ACC112 (cell line): ENCODE measurements at regions not wholly inside any gene's neighbourhood (a gene's known extent, or its start where the extent isn't known, plus 50 kb on each side); places are given as distances from the start of the nearest gene placed in this dataset.

Experiments
- H2AFZ ChIP-seq: fragments of 200-600 bp; sonication (generic); one replicate; pipeline ENCODE4 v1.6.0; 2017; ENCODE audit warnings: antibody characterized with exemption, low read length; ENCODE audit not compliant: unreplicated experiment
- H3K27ac ChIP-seq: fragments of 200-600 bp; sonication (generic); 2 replicates; pipeline ENCODE4 v1.5.1; 2014; ENCODE audit warnings: low read depth, mild to moderate bottlenecking, antibody characterized with exemption, low read length, moderate library complexity
- H3K27me3 ChIP-seq: fragments of 200-600 bp; sonication (generic); 2 replicates; pipeline ENCODE4 v1.6.1; 2014; ENCODE audit warnings: mild to moderate bottlenecking, antibody characterized with exemption, low read length, moderate library complexity, mixed read lengths; ENCODE audit not compliant: insufficient read depth
- H3K36me3 ChIP-seq: fragments of 200-600 bp; sonication (generic); 2 replicates; pipeline ENCODE4 v1.6.1; 2016; ENCODE audit warnings: mild to moderate bottlenecking, antibody characterized with exemption, low read length, moderate library complexity, mixed read lengths; ENCODE audit not compliant: insufficient read depth
- H3K4me1 ChIP-seq: fragments of 200-600 bp; sonication (generic); one replicate; pipeline ENCODE4 v1.6.1; 2016; ENCODE audit warnings: low read length, mixed read lengths; ENCODE audit not compliant: insufficient read depth, unreplicated experiment, control insufficient read depth
- H3K4me3 ChIP-seq: fragments of 200-600 bp; sonication (generic); 2 replicates; pipeline ENCODE4 v1.5.1; 2014; ENCODE audit warnings: mild to moderate bottlenecking, low read depth, low read length
- H3K79me2 ChIP-seq: fragments of 200-600 bp; sonication (generic); one replicate; pipeline ENCODE4 v1.6.0; 2016; ENCODE audit warnings: low read length; ENCODE audit not compliant: control insufficient read depth, unreplicated experiment, insufficient read depth

GRCh38 chr1:168391851-168392681 lies 111.4 kb downstream of the TBX19 start:
- no peak overlapping the region for H3K27ac ChIP-seq
- peaks cover 64% of the 10 kb centered on the region for H3K27me3 ChIP-seq
- H3K79me2 ChIP-seq = no peaks in the 10 kb centered on the region
- H3K4me3 ChIP-seq = no peak overlapping the region
- no peak overlapping the region for H2AFZ ChIP-seq
- H3K4me1 ChIP-seq = no peaks in the 10 kb centered on the region
- H3K36me3 ChIP-seq = no peaks in the 10 kb centered on the region

DNA sequence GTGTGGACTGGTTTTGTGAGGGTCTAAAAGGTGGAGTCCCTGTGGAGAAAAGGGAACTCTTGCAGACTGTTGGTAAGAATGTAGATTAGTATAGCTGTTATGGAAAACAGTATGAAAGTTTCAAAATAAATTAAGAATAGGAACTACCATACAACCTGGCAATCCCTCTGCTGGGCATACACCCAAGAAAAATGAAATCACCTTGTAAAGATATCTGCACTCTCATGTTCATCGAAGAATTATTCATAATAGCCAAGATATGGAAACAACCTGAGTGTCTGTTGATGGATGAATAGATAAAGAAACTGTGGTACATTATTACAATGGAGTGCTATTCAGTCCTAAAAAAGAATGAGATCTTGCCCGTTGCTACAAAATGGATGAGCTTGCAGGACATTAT lies 109.6 kb downstream of the TBX19 start:
- Histone ChIP-seq H3K79me2 (no peaks in the 10 kb centered on the region), H3K36me3 (no peaks in the 10 kb centered on the region), H3K4me3 (no peak overlapping the region), H3K4me1 (no peaks in the 10 kb centered on the region), H3K27ac (no peak overlapping the region), H2AFZ (no peak overlapping the region), H3K27me3 (peaks cover 71% of the 10 kb centered on the region)

- Histone ChIP-seq H2AFZ (no peak overlapping the region), H3K79me2 (no peaks in the 10 kb centered on the region), H3K4me1 (no peaks in the 10 kb centered on the region), H3K27me3 (peaks cover 58% of the 10 kb centered on the region), H3K36me3 (no peaks in the 10 kb centered on the region), H3K27ac (no peak overlapping the region), H3K4me3 (no peak overlapping the region)
Measured at GRCh38 chr1:168387781-168388760, 107.4 kb downstream of the TBX19 start.

DNA sequence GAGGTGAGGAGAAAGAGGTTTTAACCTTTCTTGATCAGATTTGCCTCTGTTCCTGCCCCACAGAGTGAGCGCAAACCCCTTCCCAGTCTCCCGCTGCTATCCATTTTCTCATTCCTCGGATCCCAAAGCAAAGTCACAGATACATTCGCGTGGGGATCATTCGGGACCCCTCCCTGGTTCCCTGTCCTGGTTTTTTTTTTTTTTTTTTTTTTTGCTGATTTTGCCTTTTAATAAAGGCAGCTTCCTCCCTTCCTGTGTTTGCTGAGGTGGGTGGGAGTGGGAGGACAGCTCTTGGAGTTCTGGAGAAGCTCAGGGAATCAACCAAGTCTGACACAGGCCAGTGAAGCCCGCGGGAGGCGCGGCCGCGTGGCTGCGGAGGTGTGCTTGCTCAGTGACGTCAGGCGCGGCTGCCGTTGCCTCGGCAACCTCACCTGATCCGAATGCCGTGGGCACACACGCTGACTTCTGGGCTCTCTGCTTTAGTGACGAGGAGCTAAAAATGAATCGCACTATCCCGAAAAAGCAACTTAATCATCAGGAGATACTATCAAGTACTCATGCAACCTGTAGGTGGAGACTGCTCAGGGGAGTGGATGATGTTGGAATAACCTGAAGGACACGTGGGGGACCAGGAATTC lies 106.4 kb downstream of the TBX19 start:
- Histone ChIP-seq H3K27ac (no peak overlapping the region), H3K4me1 (no peaks in the 10 kb centered on the region), H3K27me3 (peaks cover 50% of the 10 kb centered on the region), H3K36me3 (no peaks in the 10 kb centered on the region), H2AFZ (no peak overlapping the region), H3K4me3 (no peak overlapping the region), H3K79me2 (no peaks in the 10 kb centered on the region)

DNA sequence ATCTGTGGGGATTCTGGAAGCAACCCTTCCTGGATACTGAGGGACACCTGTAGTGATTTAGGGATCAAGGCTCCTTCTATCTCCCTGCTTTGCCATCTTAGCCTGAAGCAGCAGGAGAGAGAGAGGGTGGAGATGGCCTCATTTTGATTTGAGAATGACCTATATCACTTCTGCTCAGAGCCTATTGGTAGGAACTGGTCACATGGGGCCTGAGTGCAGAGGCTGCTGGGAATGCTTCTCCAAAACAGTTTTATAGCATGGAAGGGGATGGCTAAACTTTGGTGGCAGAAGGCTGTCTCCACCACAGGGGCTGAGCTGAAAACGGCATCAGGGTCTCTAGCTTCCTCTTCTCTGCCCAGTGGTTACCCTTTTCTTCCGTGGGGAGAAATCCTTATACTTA lies 105.8 kb downstream of the TBX19 start:
- H3K4me3 ChIP-seq = no peak overlapping the region
- H3K27me3 ChIP-seq = peaks cover 44% of the 10 kb centered on the region
- no peaks in the 10 kb centered on the region for H3K79me2 ChIP-seq
- no peaks in the 10 kb centered on the region for H3K36me3 ChIP-seq
- H3K4me1 ChIP-seq = no peaks in the 10 kb centered on the region
- H3K27ac ChIP-seq = no peak overlapping the region
- H2AFZ ChIP-seq = no peak overlapping the region

DNA sequence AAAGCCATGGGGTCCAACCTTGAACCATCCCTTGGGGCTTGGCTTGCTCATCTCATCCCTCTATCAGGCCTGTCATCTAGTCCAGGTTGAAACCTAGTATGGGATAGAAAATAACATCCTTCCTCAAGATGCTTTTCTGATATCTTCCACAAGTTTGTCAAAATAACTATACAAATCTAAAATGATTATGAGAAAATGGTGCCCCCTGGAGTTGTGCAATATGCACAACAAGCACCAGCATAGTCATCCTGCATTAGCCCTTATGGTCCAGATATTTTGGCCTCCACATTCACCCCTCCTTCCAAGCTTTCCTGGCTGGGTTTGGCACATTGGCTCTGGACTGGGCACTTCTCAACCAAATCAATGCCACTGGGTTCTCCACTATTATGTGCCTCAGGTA lies 101.2 kb downstream of the TBX19 start:
- H3K27ac ChIP-seq = no peak overlapping the region
- H2AFZ ChIP-seq = no peak overlapping the region
- H3K27me3 ChIP-seq = peaks cover 11% of the 10 kb centered on the region; the same call in 1 of the 2 replicates
- peaks cover 9% of the 10 kb centered on the region for H3K4me1 ChIP-seq
- H3K4me3 ChIP-seq = no peak overlapping the region
- H3K79me2 ChIP-seq = no peaks in the 10 kb centered on the region
- H3K36me3 ChIP-seq = no peaks in the 10 kb centered on the region

DNA sequence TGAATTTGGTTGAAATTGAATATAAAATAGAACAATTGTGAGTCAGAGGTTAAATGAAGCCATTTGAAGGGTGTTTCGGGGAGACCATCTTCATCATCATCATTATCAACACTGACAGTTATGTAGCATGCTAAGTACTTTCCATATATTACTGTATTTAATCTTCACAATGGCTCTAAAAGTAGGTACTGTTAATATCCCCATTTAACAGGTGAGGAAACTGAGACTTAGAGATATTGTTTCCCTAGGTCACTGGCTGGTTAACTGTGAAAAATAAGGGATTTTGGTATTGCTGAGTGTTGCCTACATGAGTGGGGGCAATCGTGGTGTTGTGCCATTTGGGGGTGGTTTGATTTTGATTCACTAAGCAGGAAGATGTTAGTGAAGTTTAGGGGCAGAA lies 100.3 kb downstream of the TBX19 start:
- peaks cover 9% of the 10 kb centered on the region for H3K4me1 ChIP-seq
- 0 out of 2 replicates have a peak, but pooled peaks cover 5% of the 10 kb centered on the region for H3K27me3 ChIP-seq
- H3K36me3 ChIP-seq = no peaks in the 10 kb centered on the region
- no peak overlapping the region for H3K4me3 ChIP-seq
- H2AFZ ChIP-seq = no peak overlapping the region
- no peaks in the 10 kb centered on the region for H3K79me2 ChIP-seq
- no peak overlapping the region for H3K27ac ChIP-seq

DNA sequence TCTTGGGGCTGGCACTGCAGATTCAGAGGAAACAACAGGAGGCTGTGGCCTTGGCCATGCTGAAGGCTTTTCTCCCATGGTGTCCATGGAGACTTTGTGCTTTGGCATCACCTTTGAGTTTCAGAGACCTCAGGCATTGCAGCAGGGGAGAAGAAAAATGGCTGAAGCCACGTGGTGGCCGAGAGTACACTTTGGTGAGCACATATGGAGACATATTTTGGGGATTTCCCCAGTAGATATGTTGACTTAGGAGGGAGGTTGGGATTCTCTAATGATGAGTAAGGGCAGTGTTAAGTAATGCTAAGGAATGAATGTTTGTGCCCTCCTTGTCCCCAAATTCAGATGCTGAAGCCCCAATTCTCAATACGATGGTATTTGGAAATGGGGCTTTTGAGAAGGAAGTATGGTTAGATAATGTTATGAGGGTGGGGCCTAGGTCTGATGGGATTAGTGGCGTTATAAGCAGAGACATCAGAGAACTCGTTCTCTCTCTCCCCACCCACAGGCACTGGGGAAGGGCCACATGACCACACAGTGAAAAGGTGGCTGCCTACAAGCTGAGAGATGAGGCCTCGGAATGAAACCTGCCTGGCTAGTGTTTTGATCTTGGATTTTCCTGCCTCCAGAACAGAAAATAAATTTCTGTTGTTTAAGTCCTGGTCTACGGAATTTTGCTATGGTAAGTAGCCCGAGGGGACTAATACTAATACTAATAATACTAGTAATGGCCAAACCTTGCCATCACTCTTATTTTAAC lies 98.6 kb downstream of the TBX19 start:
- H3K27me3 ChIP-seq = no peaks in the 10 kb centered on the region
- H3K79me2 ChIP-seq = no peaks in the 10 kb centered on the region
- no peak overlapping the region for H3K27ac ChIP-seq
- no peaks in the 10 kb centered on the region for H3K36me3 ChIP-seq
- H2AFZ ChIP-seq = peak overlapping the region; percentile 67
- no peak overlapping the region for H3K4me3 ChIP-seq
- H3K4me1 ChIP-seq = peaks cover 9% of the 10 kb centered on the region

GRCh38 chr1:168375566-168376300 lies 95.1 kb downstream of the TBX19 start:
- Histone ChIP-seq H3K36me3 (no peaks in the 10 kb centered on the region), H2AFZ (no peak overlapping the region), H3K4me1 (peaks cover 9% of the 10 kb centered on the region), H3K79me2 (no peaks in the 10 kb centered on the region), H3K27ac (no peak overlapping the region), H3K27me3 (0 out of 2 replicates have a peak, but pooled peaks cover 3% of the 10 kb centered on the region), H3K4me3 (no peak overlapping the region)
